ENCODE measurements at regions not wholly inside any gene's neighbourhood (a gene's known extent, or its start where the extent isn't known, plus 50 kb on each side); places are given as distances from the start of the nearest gene placed in this dataset.

DNA sequence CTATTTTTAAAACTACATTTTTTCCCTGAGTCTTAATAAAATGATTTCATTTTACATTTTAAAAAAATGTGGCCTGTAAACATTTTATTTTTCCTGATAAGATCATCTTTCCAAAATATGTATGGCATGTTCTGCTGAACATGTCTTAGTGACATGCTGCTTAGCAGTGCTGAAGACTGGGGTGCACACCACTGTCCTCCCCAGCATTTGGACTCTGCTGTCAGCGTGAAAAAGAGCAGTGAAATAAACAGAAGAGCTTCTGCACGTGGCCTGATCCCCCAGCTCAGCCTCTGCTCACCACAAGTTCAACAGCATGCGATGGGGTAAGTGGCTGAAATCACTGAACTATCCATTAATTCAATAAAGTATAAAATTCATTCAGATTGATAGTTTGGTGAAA, 81.6 kb upstream of the ZNF521 start:
- no CpG with 5 or more reads among the region's 3 CpGs for WGBS, 2 experiments (ENCODE audit: extremely low coverage in 2 of 2, insufficient read length in 1 of 2)
- H3K23ac ChIP-seq (ENCODE audit: low read depth, low read length) = no peak overlapping the region
- dilution Hi-C loops (cut with HindIII; ENCODE audit: low sequenced_read_pairs, unreplicated experiment) = no loop called here

More for the DNA sequence above, 81.6 kb upstream of the ZNF521 start:
- H3K9ac ChIP-seq (ENCODE audit: low read depth, low read length) = no peak overlapping the region
- no peak overlapping the region for H3K27ac ChIP-seq (ENCODE audit: insufficient read depth, low read length)
- H3K56ac ChIP-seq (ENCODE audit: extremely low read depth, insufficient read depth, low read length) = no peak overlapping the region
- intact Hi-C loops (cut with micrococcal nuclease) (no loop called here), in situ Hi-C loops (cut with MboI; ENCODE audit: low sequenced_read_pairs) (no loop called here)
- H3K36me3 ChIP-seq (ENCODE audit: control insufficient read depth, insufficient read depth, low read length) = no peaks in the 10 kb centered on the region
- no peak overlapping the region for H3K18ac ChIP-seq (ENCODE audit: low read depth, low read length)
- ChIA-PET POLR2A (ENCODE audit: unreplicated experiment) (no interaction called here), CTCF (interaction anchor here (0.8 kb wide), 1 partner anchor 10 kb away, joined by 3 read pairs; no protein-coding TSS in a partner anchor)
- no peak overlapping the region for H4K8ac ChIP-seq (ENCODE audit: low read depth in 2 of 2, low read length in 2 of 2)
- ATAC-seq (ENCODE audit: low read depth) (peak; percentile 60), DNase-seq (no peak)
- H2BK15ac ChIP-seq (ENCODE audit: low read depth, low read length) = no peak overlapping the region
- no peaks in the 10 kb centered on the region for H4K20me1 ChIP-seq (ENCODE audit: insufficient read depth, low read length)
- no peak overlapping the region for H3K4me2 ChIP-seq (ENCODE audit: low read depth, low read length)
- peak overlapping the region; percentile 37 for H2AFZ ChIP-seq (replicated peaks; ENCODE audit: low read length, poor library complexity)
- H4K91ac ChIP-seq (ENCODE audit: insufficient read depth, low read depth, low read length) = no peak overlapping the region
- no peak for TF ChIP-seq BHLHE40 (IDR thresholded peaks at IDR 0.05; ENCODE audit: low read depth, low read length)
- TF ChIP-seq USF2 (IDR thresholded peaks at IDR 0.05; ENCODE audit: low read depth, low read length) = no peak
- TF ChIP-seq SMC3 (IDR thresholded peaks at IDR 0.05; ENCODE audit: low read depth, low read length) = no peak
- no peak for TF ChIP-seq RAD21 (IDR thresholded peaks at IDR 0.05; ENCODE audit: low read length)
- no peak for TF ChIP-seq ELK1 (IDR thresholded peaks at IDR 0.05; ENCODE audit: borderline replicate concordance, low read depth, low read length)
- no peak for TF ChIP-seq RCOR1 (IDR thresholded peaks at IDR 0.05; ENCODE audit: insufficient replicate concordance, low read length)
- TF ChIP-seq CHD1 (IDR thresholded peaks at IDR 0.05; ENCODE audit: low read depth, low read length) = no peak
- no peak for TF ChIP-seq MXI1 (IDR thresholded peaks at IDR 0.05; ENCODE audit: borderline replicate concordance, low read depth, low read length)
- TF ChIP-seq MAFK (IDR thresholded peaks at IDR 0.05; ENCODE audit: low read depth, low read length) = no peak
- no peak for TF ChIP-seq CEBPB (IDR thresholded peaks at IDR 0.05; ENCODE audit: low read depth, low read length)
- TF ChIP-seq, protein P1, sequence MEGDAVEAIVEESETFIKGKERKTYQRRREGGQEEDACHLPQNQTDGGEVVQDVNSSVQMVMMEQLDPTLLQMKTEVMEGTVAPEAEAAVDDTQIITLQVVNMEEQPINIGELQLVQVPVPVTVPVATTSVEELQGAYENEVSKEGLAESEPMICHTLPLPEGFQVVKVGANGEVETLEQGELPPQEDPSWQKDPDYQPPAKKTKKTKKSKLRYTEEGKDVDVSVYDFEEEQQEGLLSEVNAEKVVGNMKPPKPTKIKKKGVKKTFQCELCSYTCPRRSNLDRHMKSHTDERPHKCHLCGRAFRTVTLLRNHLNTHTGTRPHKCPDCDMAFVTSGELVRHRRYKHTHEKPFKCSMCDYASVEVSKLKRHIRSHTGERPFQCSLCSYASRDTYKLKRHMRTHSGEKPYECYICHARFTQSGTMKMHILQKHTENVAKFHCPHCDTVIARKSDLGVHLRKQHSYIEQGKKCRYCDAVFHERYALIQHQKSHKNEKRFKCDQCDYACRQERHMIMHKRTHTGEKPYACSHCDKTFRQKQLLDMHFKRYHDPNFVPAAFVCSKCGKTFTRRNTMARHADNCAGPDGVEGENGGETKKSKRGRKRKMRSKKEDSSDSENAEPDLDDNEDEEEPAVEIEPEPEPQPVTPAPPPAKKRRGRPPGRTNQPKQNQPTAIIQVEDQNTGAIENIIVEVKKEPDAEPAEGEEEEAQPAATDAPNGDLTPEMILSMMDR (conservative IDR thresholded peaks at IDR 0.05; ENCODE audit: low read depth, low read length) = no peak
- TF ChIP-seq RFX5 (IDR thresholded peaks at IDR 0.05; ENCODE audit: low read depth, low read length) = no peak
- no peak for TF ChIP-seq POLR2A (IDR thresholded peaks at IDR 0.05; ENCODE audit: low read depth, low read length)
- no peak for TF ChIP-seq MAZ (IDR thresholded peaks at IDR 0.05; ENCODE audit: borderline replicate concordance, low read depth, low read length)
- no peak for TF ChIP-seq FOS (IDR thresholded peaks at IDR 0.05; ENCODE audit: low read depth, low read length)
- TF ChIP-seq NFE2L2 (IDR thresholded peaks at IDR 0.05; ENCODE audit: low read depth, low read length) = no peak
- H3K4ac ChIP-seq (ENCODE audit: low read depth, low read length) = no peak overlapping the region
- H3K79me1 ChIP-seq (ENCODE audit: low read depth in 1 of 2, low read length in 2 of 2) = no peaks in the 10 kb centered on the region
- H2BK120ac ChIP-seq (ENCODE audit: low read depth, low read length) = no peak overlapping the region
- H2AK5ac ChIP-seq (ENCODE audit: low read depth, low read length) = no peak overlapping the region
- H3K9me1 ChIP-seq (ENCODE audit: insufficient read depth, low read length) = peaks cover 2% of the 10 kb centered on the region; the same call in 1 of the 2 replicates
- no peak overlapping the region for H2BK20ac ChIP-seq (ENCODE audit: low read depth, low read length)
- no TSS peak for BruUV-seq (replicated peaks)
- H2BK5ac ChIP-seq (ENCODE audit: low read depth, low read length, poor library complexity, severe bottlenecking) = no peak overlapping the region
- peaks cover 2% of the 10 kb centered on the region; the same call in 1 of the 2 replicates for H3K4me1 ChIP-seq (ENCODE audit: control insufficient read depth, insufficient read depth, low read length)
- no peaks in the 10 kb centered on the region for H3K27me3 ChIP-seq (ENCODE audit: control insufficient read depth, insufficient read depth, low read length)
- no peak overlapping the region for H2AK9ac ChIP-seq (replicated peaks; ENCODE audit: low read depth, low read length, poor library complexity)
- no peak overlapping the region for H3K14ac ChIP-seq (replicated peaks; ENCODE audit: low read depth, low read length)
- no peak overlapping the region for H3K4me3 ChIP-seq (ENCODE audit: insufficient read depth, low read depth, low read length)
- H4K5ac ChIP-seq (ENCODE audit: low read depth, low read length) = no peak overlapping the region
- no peaks in the 10 kb centered on the region for H3K9me3 ChIP-seq (ENCODE audit: control insufficient read depth, insufficient read depth, low read length)

All from IMR-90 (cell line).